ENCODE measurements at regions not wholly inside any gene's neighbourhood (a gene's known extent, or its start where the extent isn't known, plus 50 kb on each side); places are given as distances from the start of the nearest gene placed in this dataset.

DNA sequence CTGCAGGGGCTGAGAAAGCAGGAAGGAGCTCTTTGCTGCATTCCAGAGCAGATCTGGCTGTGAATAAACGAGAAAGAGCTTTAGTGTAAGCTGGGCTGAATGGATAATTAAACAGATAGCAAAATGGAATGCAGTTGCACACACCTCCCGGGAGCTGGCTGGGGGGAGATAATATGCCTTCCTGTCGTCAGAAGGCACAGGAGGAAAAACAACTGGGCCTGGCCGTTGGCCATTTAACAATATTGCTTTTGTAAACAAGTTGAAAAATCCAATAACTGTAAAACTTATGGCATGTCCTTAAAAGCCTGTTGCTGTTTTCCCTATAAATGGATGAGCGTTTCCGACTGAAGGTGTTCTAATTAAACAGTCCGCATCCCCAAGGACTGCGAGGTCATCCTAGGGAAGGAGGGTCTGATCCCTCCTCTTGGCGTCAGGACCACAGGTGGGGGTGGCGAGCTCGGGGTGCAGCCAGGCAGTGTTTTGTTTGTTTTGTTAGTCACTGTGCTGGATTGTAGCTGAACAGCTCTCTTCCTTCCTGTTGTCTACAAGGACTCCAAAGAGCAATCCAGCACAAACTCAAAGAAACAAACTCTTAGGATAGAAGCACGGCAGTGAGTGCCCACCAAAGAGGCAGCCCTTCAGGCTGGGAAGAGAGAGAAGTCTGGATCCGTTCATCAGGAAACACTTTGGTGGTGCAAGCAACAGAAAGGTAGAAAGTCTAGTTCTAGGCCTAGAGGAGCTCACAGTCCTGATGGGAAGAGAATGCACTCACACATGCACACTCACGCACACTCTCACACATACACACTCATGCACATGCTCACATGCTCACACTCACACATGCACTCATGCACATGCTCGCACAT lies 133.4 kb upstream of the SMAD3 start (continued):
- TF ChIP-seq SP1 (CRISPR knock-in tag; IDR thresholded peaks at IDR 0.05) = no peak
- TF ChIP-seq, protein P1, sequence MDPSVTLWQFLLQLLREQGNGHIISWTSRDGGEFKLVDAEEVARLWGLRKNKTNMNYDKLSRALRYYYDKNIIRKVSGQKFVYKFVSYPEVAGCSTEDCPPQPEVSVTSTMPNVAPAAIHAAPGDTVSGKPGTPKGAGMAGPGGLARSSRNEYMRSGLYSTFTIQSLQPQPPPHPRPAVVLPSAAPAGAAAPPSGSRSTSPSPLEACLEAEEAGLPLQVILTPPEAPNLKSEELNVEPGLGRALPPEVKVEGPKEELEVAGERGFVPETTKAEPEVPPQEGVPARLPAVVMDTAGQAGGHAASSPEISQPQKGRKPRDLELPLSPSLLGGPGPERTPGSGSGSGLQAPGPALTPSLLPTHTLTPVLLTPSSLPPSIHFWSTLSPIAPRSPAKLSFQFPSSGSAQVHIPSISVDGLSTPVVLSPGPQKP (CRISPR knock-in tag; IDR thresholded peaks at IDR 0.05) = no peak
- TF ChIP-seq CHCHD3 (CRISPR knock-in tag; IDR thresholded peaks at IDR 0.05) = no peak
- TF ChIP-seq, protein P2, sequence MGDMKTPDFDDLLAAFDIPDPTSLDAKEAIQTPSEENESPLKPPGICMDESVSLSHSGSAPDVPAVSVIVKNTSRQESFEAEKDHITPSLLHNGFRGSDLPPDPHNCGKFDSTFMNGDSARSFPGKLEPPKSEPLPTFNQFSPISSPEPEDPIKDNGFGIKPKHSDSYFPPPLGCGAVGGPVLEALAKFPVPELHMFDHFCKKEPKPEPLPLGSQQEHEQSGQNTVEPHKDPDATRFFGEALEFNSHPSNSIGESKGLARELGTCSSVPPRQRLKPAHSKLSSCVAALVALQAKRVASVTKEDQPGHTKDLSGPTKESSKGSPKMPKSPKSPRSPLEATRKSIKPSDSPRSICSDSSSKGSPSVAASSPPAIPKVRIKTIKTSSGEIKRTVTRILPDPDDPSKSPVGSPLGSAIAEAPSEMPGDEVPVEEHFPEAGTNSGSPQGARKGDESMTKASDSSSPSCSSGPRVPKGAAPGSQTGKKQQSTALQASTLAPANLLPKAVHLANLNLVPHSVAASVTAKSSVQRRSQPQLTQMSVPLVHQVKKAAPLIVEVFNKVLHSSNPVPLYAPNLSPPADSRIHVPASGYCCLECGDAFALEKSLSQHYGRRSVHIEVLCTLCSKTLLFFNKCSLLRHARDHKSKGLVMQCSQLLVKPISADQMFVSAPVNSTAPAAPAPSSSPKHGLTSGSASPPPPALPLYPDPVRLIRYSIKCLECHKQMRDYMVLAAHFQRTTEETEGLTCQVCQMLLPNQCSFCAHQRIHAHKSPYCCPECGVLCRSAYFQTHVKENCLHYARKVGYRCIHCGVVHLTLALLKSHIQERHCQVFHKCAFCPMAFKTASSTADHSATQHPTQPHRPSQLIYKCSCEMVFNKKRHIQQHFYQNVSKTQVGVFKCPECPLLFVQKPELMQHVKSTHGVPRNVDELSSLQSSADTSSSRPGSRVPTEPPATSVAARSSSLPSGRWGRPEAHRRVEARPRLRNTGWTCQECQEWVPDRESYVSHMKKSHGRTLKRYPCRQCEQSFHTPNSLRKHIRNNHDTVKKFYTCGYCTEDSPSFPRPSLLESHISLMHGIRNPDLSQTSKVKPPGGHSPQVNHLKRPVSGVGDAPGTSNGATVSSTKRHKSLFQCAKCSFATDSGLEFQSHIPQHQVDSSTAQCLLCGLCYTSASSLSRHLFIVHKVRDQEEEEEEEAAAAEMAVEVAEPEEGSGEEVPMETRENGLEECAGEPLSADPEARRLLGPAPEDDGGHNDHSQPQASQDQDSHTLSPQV (IDR thresholded peaks at IDR 0.05) = no peak
- no peak for TF ChIP-seq ZNF778 (CRISPR knock-in tag; IDR thresholded peaks at IDR 0.05)
- TF ChIP-seq ARID3B (CRISPR knock-in tag; IDR thresholded peaks at IDR 0.05; ENCODE audit: borderline replicate concordance) = no peak
- TF ChIP-seq MTA2 (IDR thresholded peaks at IDR 0.05; ENCODE audit: low read depth) = no peak; the same call in 1 of the 2 replicates
- no peak for TF ChIP-seq PHF8 (IDR thresholded peaks at IDR 0.05; ENCODE audit: borderline replicate concordance, low read length)
- TF ChIP-seq ZFPM2 (CRISPR knock-in tag; IDR thresholded peaks at IDR 0.05) = no peak
- TF ChIP-seq CCAR2 (IDR thresholded peaks at IDR 0.05; ENCODE audit: low read depth, low read length) = no peak
- TF ChIP-seq MECOM (CRISPR knock-in tag; IDR thresholded peaks at IDR 0.05) = no peak
- no peak for TF ChIP-seq CHD1 (IDR thresholded peaks at IDR 0.05; ENCODE audit: low read length)
- no peak for TF ChIP-seq NCOA2 (IDR thresholded peaks at IDR 0.05; ENCODE audit: partially characterized antibody in 2 of 2)
- TF ChIP-seq ZNF224 (CRISPR knock-in tag; IDR thresholded peaks at IDR 0.05) = no peak
